ENCODE measurements at regions not wholly inside any gene's neighbourhood (a gene's known extent, or its start where the extent isn't known, plus 50 kb on each side); places are given as distances from the start of the nearest gene placed in this dataset.

GRCh38 chr2:219718066-219718465 lies 90.6 kb downstream of the SLC4A3 start:
- no peak for TF ChIP-seq CTCF (IDR thresholded peaks at IDR 0.05)
- TF ChIP-seq POLR2A (IDR thresholded peaks at IDR 0.05), result no peak

Measured in breast epithelium (tissue), 3 donors.